GM13977 (cell line): ENCODE measurements at regions not wholly inside any gene's neighbourhood (a gene's known extent, or its start where the extent isn't known, plus 50 kb on each side); places are given as distances from the start of the nearest gene placed in this dataset.

ENCODE experiments used
- DNase-seq: peaks from one replicate; pipeline ENCODE4 v3.0.0; 2012; ENCODE audit warnings: low spot score
- CTCF ChIP-seq: IDR thresholded peaks from 2 replicates; pipeline ENCODE4 v1.5.1; 2012; ENCODE audit warnings: mild to moderate bottlenecking, control low read depth; ENCODE audit not compliant: insufficient read depth; ENCODE audit errors: extremely low read depth, missing control alignments
- in situ Hi-C: fragments of 300-500 bp; cut with MboI; formaldehyde crosslinking; loops from one replicate; pipeline ENCODE4 v1.12.0; 2022; ENCODE audit warnings: low sequenced_read_pairs, low pct_unique_long_range_greater_than_20kb, mixed read lengths, inconsistent platforms; ENCODE audit not compliant: unreplicated experiment

- no peak for DNase-seq
- in situ Hi-C loops, result no loop called here
- no peak for TF ChIP-seq CTCF
Measured at GRCh38 chr12:45582536-45582935, 147.0 kb upstream of the ARID2 start.

DNA sequence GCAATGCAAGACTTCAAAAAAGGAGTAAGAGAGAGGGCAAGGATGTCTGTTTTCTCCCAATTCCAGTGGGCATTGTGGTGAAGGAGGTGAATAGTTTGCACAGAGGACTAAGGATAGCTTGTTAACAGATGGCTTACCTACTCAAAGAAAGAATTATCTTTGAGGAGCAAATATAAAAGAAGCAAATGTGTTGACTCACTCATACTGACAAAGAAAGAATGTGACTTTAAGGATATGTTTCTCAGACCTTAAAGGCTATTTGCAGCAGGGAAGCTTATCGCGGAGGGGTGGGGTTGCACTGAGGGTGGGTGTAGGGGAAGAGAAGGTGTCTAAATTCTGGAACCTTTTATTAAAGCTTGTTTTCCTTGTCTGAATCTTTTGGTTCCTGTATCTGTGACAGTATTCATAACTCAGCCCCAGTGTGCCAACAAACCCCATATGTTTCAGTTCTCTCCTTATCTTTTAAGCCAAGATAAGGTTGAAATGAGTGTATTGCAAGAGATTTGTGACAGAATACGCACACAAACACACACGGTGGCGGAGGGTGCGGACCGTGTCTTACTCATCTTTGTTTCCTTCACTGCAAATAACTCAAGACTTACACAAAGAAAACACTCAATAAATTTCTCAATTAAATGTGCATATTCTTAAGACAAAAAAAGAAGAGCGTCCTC is 146.4 kb upstream of the ARID2 start:
- no peak for TF ChIP-seq CTCF
- no peak for DNase-seq
- in situ Hi-C loops, result no loop called here

GRCh38 chr12:45584336-45584735 is 145.2 kb upstream of the ARID2 start:
- in situ Hi-C loops, result no loop called here
- no peak for DNase-seq
- TF ChIP-seq CTCF, result no peak

GRCh38 chr12:45585522-45586230 is 143.8 kb upstream of the ARID2 start:
- in situ Hi-C loops, result no loop called here
- DNase-seq, result no peak
- TF ChIP-seq CTCF, result no peak

- no peak for DNase-seq
- in situ Hi-C loops, result no loop called here
- TF ChIP-seq CTCF, result no peak
Measured at GRCh38 chr12:45586486-45586885, 143.0 kb upstream of the ARID2 start.

DNA sequence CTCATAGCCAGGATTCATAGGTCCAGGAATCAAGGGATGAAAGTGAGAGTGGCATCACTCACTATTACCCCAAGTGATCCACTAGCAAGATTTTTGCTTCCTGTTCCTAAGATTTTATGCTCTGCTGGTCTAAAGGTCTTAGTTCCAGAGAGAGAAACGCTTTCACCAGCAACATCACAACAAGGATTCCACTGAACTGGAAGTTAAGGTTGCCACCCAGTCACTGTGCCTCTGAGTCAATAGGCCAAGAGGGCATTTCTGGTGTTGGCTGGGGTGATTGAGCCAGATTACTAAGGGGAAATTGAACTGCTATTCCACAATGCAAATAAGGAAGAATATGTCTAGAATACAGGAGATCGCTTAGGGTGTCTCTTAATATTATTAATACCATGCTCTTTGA is 142.5 kb upstream of the ARID2 start:
- in situ Hi-C loops, result no loop called here
- TF ChIP-seq CTCF, result no peak
- no peak for DNase-seq
